HG03135 (cell line): ENCODE measurements at regions not wholly inside any gene's neighbourhood (a gene's known extent, or its start where the extent isn't known, plus 50 kb on each side); places are given as distances from the start of the nearest gene placed in this dataset.

ENCODE experiments used
- ATAC-seq: cut with Tn5 transposase; IDR thresholded peaks from one replicate; pipeline ENCODE4 v1.9.1; 2021; ENCODE audit warnings: mild to moderate bottlenecking, moderate library complexity; ENCODE audit not compliant: unreplicated experiment

- no peak for ATAC-seq
These were observed 1077.3 kb upstream of the ADGRL3 start for GRCh38 chr4:60122820-60123219.

GRCh38 chr4:60128888-60129287 is 1071.2 kb upstream of the ADGRL3 start:
- no peak for ATAC-seq

GRCh38 chr4:60129740-60130139 is 1070.4 kb upstream of the ADGRL3 start:
- no peak for ATAC-seq

- no peak for ATAC-seq
These were observed 1066.8 kb upstream of the ADGRL3 start for GRCh38 chr4:60133375-60133774.

GRCh38 chr4:60134099-60134498 is 1066.0 kb upstream of the ADGRL3 start:
- no peak for ATAC-seq

GRCh38 chr4:60155088-60155487 is 1045.0 kb upstream of the ADGRL3 start:
- no peak for ATAC-seq

GRCh38 chr4:60173103-60173502 is 1027.0 kb upstream of the ADGRL3 start:
- ATAC-seq = no peak

GRCh38 chr4:60173718-60174117 is 1026.4 kb upstream of the ADGRL3 start:
- no peak for ATAC-seq

GRCh38 chr4:60175241-60175640 is 1024.9 kb upstream of the ADGRL3 start:
- ATAC-seq = no peak

- no peak for ATAC-seq
These were observed 1012.7 kb upstream of the ADGRL3 start for GRCh38 chr4:60187428-60187827.

GRCh38 chr4:60189286-60189685 is 1010.8 kb upstream of the ADGRL3 start:
- ATAC-seq = no peak

GRCh38 chr4:60194214-60194613 is 1005.9 kb upstream of the ADGRL3 start:
- ATAC-seq = no peak

- no peak for ATAC-seq
These were observed 1004.9 kb upstream of the ADGRL3 start for GRCh38 chr4:60195256-60195655.

- ATAC-seq = peak; percentile 71
These were observed 999.0 kb upstream of the ADGRL3 start for GRCh38 chr4:60201052-60201673.

GRCh38 chr4:60209588-60209987 is 990.5 kb upstream of the ADGRL3 start:
- no peak for ATAC-seq

- ATAC-seq = no peak
These were observed 984.2 kb upstream of the ADGRL3 start for GRCh38 chr4:60215906-60216305.

- ATAC-seq = no peak
These were observed 983.4 kb upstream of the ADGRL3 start for GRCh38 chr4:60216752-60217151.

GRCh38 chr4:60221866-60222265 is 978.3 kb upstream of the ADGRL3 start:
- ATAC-seq = no peak

- ATAC-seq = no peak
These were observed 976.8 kb upstream of the ADGRL3 start for GRCh38 chr4:60223208-60223923.

- ATAC-seq = no peak
These were observed 958.3 kb upstream of the ADGRL3 start for GRCh38 chr4:60241866-60242265.

- no peak for ATAC-seq
These were observed 950.3 kb upstream of the ADGRL3 start for GRCh38 chr4:60249784-60250183.

- no peak for ATAC-seq
These were observed 949.5 kb upstream of the ADGRL3 start for GRCh38 chr4:60250657-60251056.

- no peak for ATAC-seq
These were observed 940.3 kb upstream of the ADGRL3 start for GRCh38 chr4:60259781-60260180.
